LNCaP clone FGC (cell line): ENCODE measurements at regions not wholly inside any gene's neighbourhood (a gene's known extent, or its start where the extent isn't known, plus 50 kb on each side); places are given as distances from the start of the nearest gene placed in this dataset.

Experiments
- DNase-seq: peaks from one replicate; pipeline ENCODE4 v3.0.0-alpha.2; 2011; ENCODE audit warnings: low read depth
- H3K4me3 ChIP-seq: 2 replicates; pipeline ENCODE4 v1.5.1; 2011; ENCODE audit warnings: mild to moderate bottlenecking, low read depth, low read length, control low read depth
- CTCF ChIP-seq: IDR thresholded peaks from 2 replicates; pipeline ENCODE4 v1.5.1; 2012; ENCODE audit warnings: mild to moderate bottlenecking; ENCODE audit not compliant: control insufficient read depth, insufficient read depth; ENCODE audit errors: extremely low read depth

GRCh38 chr10:58972576-58973234 is 203.7 kb upstream of the PHYHIPL start:
- TF ChIP-seq CTCF: no peak
- DNase-seq: no peak

GRCh38 chr10:58973235-58973595 is 203.2 kb upstream of the PHYHIPL start:
- H3K4me3 ChIP-seq: no peak overlapping the region

More at GRCh38 chr10:58972576-58973234, 203.7 kb upstream of the PHYHIPL start:
- no peak overlapping the region for H3K4me3 ChIP-seq

DNA sequence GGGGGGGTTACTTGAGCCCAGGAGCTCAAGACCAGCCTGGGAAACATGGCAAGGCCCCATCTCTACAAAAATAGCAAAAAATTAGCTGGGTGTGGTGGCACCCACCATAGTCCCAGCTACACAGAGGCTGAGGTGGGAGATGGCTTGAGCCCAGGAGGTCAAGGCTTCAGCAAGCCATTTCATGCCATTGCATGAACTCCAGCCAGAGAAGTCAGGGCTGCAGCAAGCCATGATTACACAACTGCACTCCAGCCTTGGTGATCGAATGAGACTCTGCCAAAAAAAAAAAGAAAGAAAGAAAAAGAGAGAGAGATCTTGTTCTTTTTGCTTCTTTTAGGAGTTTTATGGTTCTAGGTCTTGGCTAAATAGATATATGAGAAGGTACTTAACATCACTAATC is 200.2 kb upstream of the PHYHIPL start:
- TF ChIP-seq CTCF: no peak
- H3K4me3 ChIP-seq: no peak overlapping the region
- DNase-seq: no peak

More at GRCh38 chr10:58973235-58973595, 203.2 kb upstream of the PHYHIPL start:
- no peak for TF ChIP-seq CTCF
- no peak for DNase-seq

GRCh38 chr10:58979711-58980110 is 196.7 kb upstream of the PHYHIPL start:
- no peak overlapping the region for H3K4me3 ChIP-seq
- no peak for DNase-seq
- TF ChIP-seq CTCF: no peak

- no peak for TF ChIP-seq CTCF
- no peak overlapping the region for H3K4me3 ChIP-seq
- no peak for DNase-seq
These were observed 195.5 kb upstream of the PHYHIPL start for GRCh38 chr10:58980826-58981415.

- DNase-seq: no peak
- no peak overlapping the region for H3K4me3 ChIP-seq
- TF ChIP-seq CTCF: no peak
These were observed 194.6 kb upstream of the PHYHIPL start for GRCh38 chr10:58981846-58982245.
